Gastroesophageal sphincter (tissue), 4 donors: ENCODE measurements at regions not wholly inside any gene's neighbourhood (a gene's known extent, or its start where the extent isn't known, plus 50 kb on each side); places are given as distances from the start of the nearest gene placed in this dataset.
A peak's percentile ranks its signal among the peaks of the same experiment; 100 is the strongest.

Experiments
- ATAC-seq: fragments of 150-250 bp; one replicate; pipeline ENCODE4 v1.9.1; 2016; ENCODE audit warnings: mild to moderate bottlenecking, moderate library complexity
- H3K27ac ChIP-seq, 4 donors: fragments of 200-600 bp; sonication (generic) in 3 of 4; 1 replicate in 3 of 4; 2 replicates in 1 of 4; pipeline ENCODE4 v1.5.1; 2016 to 2019
- H3K27me3 ChIP-seq: fragments of 200-600 bp; sonication (generic); one replicate; pipeline ENCODE4 v1.5.1; 2019
- H3K36me3 ChIP-seq, 2 donors: fragments of 200-600 bp; sonication (generic); one replicate each; pipeline ENCODE4 v1.5.1; 2019; ENCODE audit warnings: control low read depth in 1 of 2
- H3K4me1 ChIP-seq, 3 donors: fragments of 200-600 bp; sonication (generic); 1 replicate in 2 of 3; 2 replicates in 1 of 3; pipeline ENCODE4 v1.5.1; 2016 to 2019; ENCODE audit warnings: control low read depth in 2 of 3
- H3K4me3 ChIP-seq, 2 donors: fragments of 200-600 bp; sonication (generic); one replicate each; pipeline ENCODE4 v1.5.1; 2019; ENCODE audit warnings: mild to moderate bottlenecking in 1 of 2, moderate library complexity in 1 of 2
- H3K9me3 ChIP-seq, 3 donors: fragments of 200-600 bp; sonication (generic); one replicate each; pipeline ENCODE4 v1.5.1; 2017 to 2019; ENCODE audit warnings: control low read depth in 2 of 3
- CTCF ChIP-seq, 4 experiments: fragments of 200-600 bp in 2 of 4; fragments of 450-650 bp in 2 of 4; sonication (generic) in 1 of 4; IDR thresholded peaks; one replicate each; pipeline ENCODE4 v1.5.1; 2017 to 2019; ENCODE audit warnings: antibody characterized with exemption in 4 of 4, mild to moderate bottlenecking in 2 of 4, moderate library complexity in 2 of 4
- EP300 ChIP-seq: sonication (generic); formaldehyde crosslinking; IDR thresholded peaks from one replicate; pipeline ENCODE4 v1.6.1; 2017; ENCODE audit warnings: antibody characterized with exemption, mild to moderate bottlenecking
- POLR2A ChIP-seq, 2 donors: fragments of 450-650 bp; IDR thresholded peaks; one replicate each; pipeline ENCODE4 v1.6.1; 2017; ENCODE audit warnings: antibody characterized with exemption in 2 of 2, mild to moderate bottlenecking in 2 of 2, moderate library complexity in 1 of 2
- POLR2AphosphoS5 ChIP-seq: sonication (generic); formaldehyde crosslinking; IDR thresholded peaks from one replicate; pipeline ENCODE4 v1.6.1; 2017; ENCODE audit warnings: antibody characterized with exemption
- WGBS, 2 donors: methylation state at CpG; one replicate each; pipeline ENCODE4 v1.1.5; 2018; ENCODE audit warnings: low coverage in 1 of 2; 5-methylcytosine and 5-hydroxymethylcytosine counted together

GRCh38 chr12:125320177-125320576 is 254.9 kb downstream of the AACS start:
- no peak for ATAC-seq
- no peaks in the 10 kb centered on the region for H3K36me3 ChIP-seq
- H3K27me3 ChIP-seq, result peaks cover 42% of the 10 kb centered on the region
- no peaks in the 10 kb centered on the region for H3K4me1 ChIP-seq
- H3K4me3 ChIP-seq, result no peak overlapping the region
- no peak overlapping the region for H3K27ac ChIP-seq
- no peaks in the 10 kb centered on the region for H3K9me3 ChIP-seq
- 61 to 74% methylated on average over 5 of the region's 6 CpGs for WGBS, 2 donors
- no peak for TF ChIP-seq CTCF (IDR thresholded peaks at IDR 0.05)
- no peak for TF ChIP-seq EP300
- no peak for TF ChIP-seq POLR2A (IDR thresholded peaks at IDR 0.05)
- TF ChIP-seq POLR2AphosphoS5, result no peak

- Histone ChIP-seq H3K27me3 (peaks cover 39% of the 10 kb centered on the region), H3K4me3 (no peak overlapping the region), H3K36me3 (no peaks in the 10 kb centered on the region), H3K4me1 (no peaks in the 10 kb centered on the region), H3K9me3 (peaks cover 0 to 11% (median 0%) of the 10 kb centered on the region in 3 donors), H3K27ac (no peak overlapping the region)
- WGBS, 2 donors, result 67 to 94% methylated on average over 3 to 7 of the region's 9 CpGs
- TF ChIP-seq POLR2AphosphoS5 (no peak), POLR2A (IDR thresholded peaks at IDR 0.05) (no peak), EP300 (no peak), CTCF (IDR thresholded peaks at IDR 0.05) (no peak)
- ATAC-seq, result no peak
These were observed 259.7 kb downstream of the AACS start for GRCh38 chr12:125324861-125325490.

GRCh38 chr12:125329239-125330102 is 264.2 kb downstream of the AACS start:
- Histone ChIP-seq H3K4me3 (no peak overlapping the region), H3K4me1 (peaks cover 0 to 11% (median 0%) of the 10 kb centered on the region in 3 donors), H3K27me3 (peaks cover 49% of the 10 kb centered on the region), H3K27ac (no peak overlapping the region), H3K9me3 (peaks cover 0 to 11% (median 0%) of the 10 kb centered on the region in 3 donors), H3K36me3 (no peaks in the 10 kb centered on the region)
- no peak for ATAC-seq
- TF ChIP-seq EP300 (no peak), CTCF (IDR thresholded peaks at IDR 0.05) (no peak), POLR2AphosphoS5 (no peak), POLR2A (IDR thresholded peaks at IDR 0.05) (no peak)
- WGBS, 2 donors, result 69 to 76% methylated on average over 8 to 9 of the region's 16 CpGs

GRCh38 chr12:125330645-125331341 is 265.6 kb downstream of the AACS start:
- no peak overlapping the region for H3K27ac ChIP-seq
- peak overlapping the region in 1 of 2 donors; percentile 47 for H3K4me3 ChIP-seq
- ATAC-seq, result peak; percentile 82
- peaks cover 0 to 11% (median 0%) of the 10 kb centered on the region in 3 donors for H3K4me1 ChIP-seq
- H3K27me3 ChIP-seq, result peaks cover 49% of the 10 kb centered on the region
- H3K36me3 ChIP-seq, result no peaks in the 10 kb centered on the region
- H3K9me3 ChIP-seq, result peaks cover 0 to 11% (median 0%) of the 10 kb centered on the region in 3 donors
- 0% methylated on average over 1 to 11 of the region's 30 CpGs for WGBS, 2 donors
- no peak for TF ChIP-seq POLR2A (IDR thresholded peaks at IDR 0.05)
- TF ChIP-seq POLR2AphosphoS5, result no peak
- TF ChIP-seq CTCF (IDR thresholded peaks at IDR 0.05), result peak; percentile 60 to 94 (median 66)
